HPDE6-E6E7 (cell line): ENCODE measurements at regions not wholly inside any gene's neighbourhood (a gene's known extent, or its start where the extent isn't known, plus 50 kb on each side); places are given as distances from the start of the nearest gene placed in this dataset.

ENCODE experiments used
- DNase-seq: peaks from one replicate; pipeline ENCODE4 v3.0.0; 2011; ENCODE audit warnings: missing footprints; ENCODE audit errors: extremely low spot score

- no peak for DNase-seq
Measured at GRCh38 chr4:137310593-137311490, 221.5 kb downstream of the PCDH18 start.

- DNase-seq, result no peak
Measured at GRCh38 chr4:137310166-137310565, 222.1 kb downstream of the PCDH18 start.

GRCh38 chr4:137309424-137309823, 222.9 kb downstream of the PCDH18 start:
- DNase-seq, result no peak

- no peak for DNase-seq
Measured at GRCh38 chr4:137307806-137308205, 224.5 kb downstream of the PCDH18 start.

GRCh38 chr4:137300776-137301175, 231.5 kb downstream of the PCDH18 start:
- no peak for DNase-seq

- DNase-seq, result no peak
Measured at GRCh38 chr4:137299281-137299680, 233.0 kb downstream of the PCDH18 start.

- no peak for DNase-seq
Measured at GRCh38 chr4:137293281-137293680, 239.0 kb downstream of the PCDH18 start.

- DNase-seq, result peak; percentile 9
Measured at GRCh38 chr4:137283737-137284136, 248.6 kb downstream of the PCDH18 start.

- DNase-seq, result no peak
Measured at GRCh38 chr4:137278431-137278830, 253.9 kb downstream of the PCDH18 start.

- DNase-seq, result no peak
Measured at GRCh38 chr4:137274404-137274803, 257.9 kb downstream of the PCDH18 start.

- peak; percentile 10 for DNase-seq
Measured at GRCh38 chr4:137267024-137267423, 265.3 kb downstream of the PCDH18 start.

- DNase-seq, result no peak
Measured at GRCh38 chr4:137266511-137266910, 265.8 kb downstream of the PCDH18 start.

- no peak for DNase-seq
Measured at GRCh38 chr4:137263206-137263605, 269.1 kb downstream of the PCDH18 start.

- no peak for DNase-seq
Measured at GRCh38 chr4:137253949-137254348, 278.3 kb downstream of the PCDH18 start.

GRCh38 chr4:137249112-137249511, 283.2 kb downstream of the PCDH18 start:
- no peak for DNase-seq

- DNase-seq, result no peak
Measured at GRCh38 chr4:137238456-137239162, 293.7 kb downstream of the PCDH18 start.

GRCh38 chr4:137226900-137227299, 305.4 kb downstream of the PCDH18 start:
- peak; percentile 4 for DNase-seq

- DNase-seq, result no peak
Measured at GRCh38 chr4:137226221-137226620, 306.1 kb downstream of the PCDH18 start.

- no peak for DNase-seq
Measured at GRCh38 chr4:137213372-137214173, 318.7 kb downstream of the PCDH18 start.

GRCh38 chr4:137212601-137213000, 319.7 kb downstream of the PCDH18 start:
- DNase-seq, result no peak

- no peak for DNase-seq
Measured at GRCh38 chr4:137209240-137209639, 323.1 kb downstream of the PCDH18 start.

- DNase-seq, result no peak
Measured at GRCh38 chr4:137206781-137207180, 325.5 kb downstream of the PCDH18 start.
